SK-N-SH (cell line): ENCODE measurements at regions not wholly inside any gene's neighbourhood (a gene's known extent, or its start where the extent isn't known, plus 50 kb on each side); places are given as distances from the start of the nearest gene placed in this dataset.

Experiments used
- CTCF ChIA-PET: fragments of 300-600, 350-600 bp; formaldehyde crosslinking; extraction: SDS; loops from one replicate; lab custom pipeline; 2021; lab: Yijun Ruan, JAX
- POLR2A ChIA-PET: fragments of 350-600 bp; sonication (Branson Sonifier 250); formaldehyde crosslinking; extraction: SDS; loops from one replicate; lab custom pipeline; 2020; ENCODE audit warnings: antibody characterized with exemption, inconsistent platforms; lab: Yijun Ruan, JAX
- DNase-seq: peaks from one replicate; pipeline ENCODE4 v3.0.0; 2012
- H2AFZ ChIP-seq: fragments of 200-600 bp; sonication (generic); 2 replicates; pipeline ENCODE4 v1.8.1; 2016; ENCODE audit warnings: antibody characterized with exemption, mild to moderate bottlenecking, low read depth
- H3F3A ChIP-seq: fragments of 200-600 bp; sonication (generic); replicated peaks from 2 replicates; pipeline ENCODE3; 2016; ENCODE audit warnings: antibody characterized with exemption, mild to moderate bottlenecking; ENCODE audit not compliant: insufficient read depth
- H3K27ac ChIP-seq, 2 experiments: fragments of 200-500 bp in 1 of 2; fragments of 200-600 bp in 1 of 2; sonication (Bioruptor generic) in 1 of 2; sonication (generic), shearing (Covaris generic) in 1 of 2; 2 replicates each; pipeline versions ENCODE4 v1.5.1 to v1.6.1; 2014 to 2016; ENCODE audit warnings: low read depth in 2 of 2, inconsistent platforms in 1 of 2, low read length in 1 of 2, mild to moderate bottlenecking in 1 of 2, mixed read lengths in 1 of 2
- H3K27me3 ChIP-seq: fragments of 200-600 bp; sonication (generic), shearing (Covaris generic); 2 replicates; pipeline ENCODE4 v1.6.1; 2016; ENCODE audit warnings: mixed run types; ENCODE audit not compliant: insufficient read depth
- H3K36me3 ChIP-seq, 2 experiments: fragments of 200-500 bp in 1 of 2; fragments of 200-600 bp in 1 of 2; sonication (Bioruptor generic) in 1 of 2; sonication (generic) in 1 of 2; replicated peaks in 1 of 2; 2 replicates each; pipeline versions ENCODE3 to v1.5.1; 2014 to 2016; ENCODE audit warnings: low read length in 1 of 2, mild to moderate bottlenecking in 1 of 2; ENCODE audit not compliant: insufficient read depth in 2 of 2, control insufficient read depth in 1 of 2
- H3K4me1 ChIP-seq, 2 experiments: fragments of 200-500 bp in 1 of 2; fragments of 200-600 bp in 1 of 2; sonication (Bioruptor generic) in 1 of 2; sonication (generic), shearing (Covaris generic) in 1 of 2; 2 replicates each; pipeline versions ENCODE4 v1.5.1 to v1.6.1; 2014 to 2016; ENCODE audit warnings: low read depth in 1 of 2, low read length in 1 of 2, mixed run types in 1 of 2; ENCODE audit not compliant: insufficient read depth in 2 of 2, control insufficient read depth in 1 of 2
- H3K4me2 ChIP-seq: fragments of 200-600 bp; sonication (generic), shearing (Covaris generic); 2 replicates; pipeline ENCODE4 v1.6.1; 2017; ENCODE audit warnings: mixed run types
- H3K4me3 ChIP-seq, 2 experiments: fragments of 200-500 bp in 1 of 2; fragments of 200-600 bp in 1 of 2; sonication (Bioruptor generic) in 1 of 2; sonication (generic), shearing (Covaris generic) in 1 of 2; 2 replicates each; pipeline versions ENCODE4 v1.5.1 to v1.8.1; 2014 to 2016; ENCODE audit warnings: low read depth in 2 of 2, inconsistent platforms in 1 of 2, low read length in 1 of 2, mild to moderate bottlenecking in 1 of 2, mixed read lengths in 1 of 2, moderate library complexity in 1 of 2
- H3K79me2 ChIP-seq: fragments of 200-600 bp; sonication (generic); 2 replicates; pipeline ENCODE4 v1.8.1; 2017; ENCODE audit warnings: mild to moderate bottlenecking; ENCODE audit not compliant: insufficient read depth
- H3K9ac ChIP-seq: fragments of 200-600 bp; sonication (generic); 2 replicates; pipeline ENCODE4 v1.6.1; 2017; ENCODE audit warnings: mixed run types
- H3K9me2 ChIP-seq: fragments of 200-600 bp; sonication (generic); 2 replicates; pipeline ENCODE4 v1.6.1; 2017; ENCODE audit warnings: mixed run types
- H3K9me3 ChIP-seq: fragments of 200-600 bp; sonication (generic); 2 replicates; pipeline ENCODE4 v1.6.1; 2017; ENCODE audit warnings: mixed run types, mild to moderate bottlenecking, moderate library complexity
- H4K20me1 ChIP-seq: fragments of 200-600 bp; sonication (generic); 2 replicates; pipeline ENCODE4 v1.6.1; 2017; ENCODE audit warnings: mild to moderate bottlenecking, mixed run types; ENCODE audit not compliant: insufficient read depth
- CTCF ChIP-seq: fragments of 200-600 bp; sonication (generic); IDR thresholded peaks from 2 replicates; pipeline ENCODE4 v1.6.1; 2017; ENCODE audit warnings: antibody characterized with exemption, mild to moderate bottlenecking, moderate library complexity
- ELF1 ChIP-seq: IDR thresholded peaks from 2 replicates; pipeline ENCODE4 v1.4.0; 2012
- EP300 ChIP-seq, 2 experiments: IDR thresholded peaks; 2 replicates each; pipeline versions ENCODE4 v1.4.0 to v1.6.1; 2012; ENCODE audit warnings: borderline replicate concordance in 1 of 2, low read depth in 1 of 2, low read length in 1 of 2
- FOXJ3 ChIP-seq: sonication (generic); formaldehyde crosslinking; IDR thresholded peaks from 2 replicates; pipeline ENCODE4 v1.5.1; 2020; ENCODE audit warnings: mild to moderate bottlenecking, missing genetic modification reagents
- FOXM1 ChIP-seq: IDR thresholded peaks from 2 replicates; pipeline ENCODE4 v1.4.0; 2012; ENCODE audit warnings: low read depth, mild to moderate bottlenecking
- GABPA ChIP-seq: IDR thresholded peaks from 2 replicates; pipeline ENCODE4 v1.4.0; 2012; ENCODE audit warnings: low read depth, mild to moderate bottlenecking
- IRF3 ChIP-seq: fragments of 150-350 bp; IDR thresholded peaks from 2 replicates; pipeline ENCODE4 v1.6.1; 2016; ENCODE audit warnings: mild to moderate bottlenecking, low read depth, low read length
- MEF2A ChIP-seq: IDR thresholded peaks from 2 replicates; pipeline ENCODE4 v1.4.0; 2012; ENCODE audit warnings: low read depth, borderline replicate concordance
- MXI1 ChIP-seq: IDR thresholded peaks from 2 replicates; pipeline ENCODE4 v1.6.1; 2012; ENCODE audit warnings: mild to moderate bottlenecking, low read depth, low read length, improper control_type of control experiment
- NFIC ChIP-seq: IDR thresholded peaks from 2 replicates; pipeline ENCODE4 v1.4.0; 2012; ENCODE audit warnings: borderline replicate concordance
- NRF1 ChIP-seq: IDR thresholded peaks from 2 replicates; pipeline ENCODE4 v1.6.1; 2012; ENCODE audit warnings: low read depth, mild to moderate bottlenecking, low read length
- POLR2AphosphoS5 ChIP-seq: IDR thresholded peaks from 2 replicates; pipeline ENCODE4 v1.6.1; 2012; ENCODE audit warnings: low read depth, low read length
- RXRA ChIP-seq: IDR thresholded peaks from 2 replicates; pipeline ENCODE4 v1.4.0; 2012; ENCODE audit warnings: low read depth, mild to moderate bottlenecking, borderline replicate concordance
- SIN3A ChIP-seq: IDR thresholded peaks from 2 replicates; pipeline ENCODE4 v1.6.1; 2012; ENCODE audit warnings: low read depth, mild to moderate bottlenecking, low read length, moderate library complexity, borderline replicate concordance
- SMC3 ChIP-seq: IDR thresholded peaks from 2 replicates; pipeline ENCODE4 v1.6.1; 2012; ENCODE audit warnings: low read depth, low read length, improper control_type of control experiment
- TAF1 ChIP-seq: IDR thresholded peaks from 2 replicates; pipeline ENCODE4 v1.6.1; 2012; ENCODE audit warnings: low read depth, mild to moderate bottlenecking, low read length, moderate library complexity, borderline replicate concordance
- TEAD4 ChIP-seq: IDR thresholded peaks from 2 replicates; pipeline ENCODE4 v1.4.0; 2012; ENCODE audit warnings: mild to moderate bottlenecking, borderline replicate concordance; ENCODE audit not compliant: insufficient read depth
- USF1 ChIP-seq: IDR thresholded peaks from 2 replicates; pipeline ENCODE4 v1.4.0; 2012; ENCODE audit warnings: low read depth, borderline replicate concordance
- USF2 ChIP-seq: fragments of 150-350 bp; IDR thresholded peaks from 2 replicates; pipeline ENCODE4 v1.6.1; 2017; ENCODE audit warnings: antibody characterized with exemption, low read length, low read depth, borderline replicate concordance
- WGBS: methylation state at CpG from one replicate; pipeline ENCODE4 v1.1.6; 2017; ENCODE audit warnings: low lambda C conversion rate; 5-methylcytosine and 5-hydroxymethylcytosine counted together

GRCh38 chr13:63448692-63449091 lies 2033.0 kb upstream of the PCDH20 start:
- Histone ChIP-seq H3K9me3 (no peaks in the 10 kb centered on the region), H3K79me2 (no peaks in the 10 kb centered on the region), H2AFZ (peak overlapping the region; percentile 39; the same call in 1 of the 2 replicates), H3K9ac (no peak overlapping the region), H3K4me2 (no peak overlapping the region), H3K27ac (peak overlapping the region in 1 of 2 experiments; percentile 47; a peak in 2 of 4 replicates), H3F3A (peaks cover 7% of the 10 kb centered on the region), H3K4me3 (no peak overlapping the region), H3K4me1 (0 out of 4 replicates have a peak, but pooled peaks cover 0 to 3% of the 10 kb centered on the region in 2 experiments), H3K27me3 (no peaks in the 10 kb centered on the region), H3K9me2 (no peaks in the 10 kb centered on the region), H4K20me1 (no peaks in the 10 kb centered on the region), H3K36me3 (no peaks in the 10 kb centered on the region)
- DNase-seq: no peak
- ChIA-PET POLR2A (no interaction called here), CTCF (interaction anchor here (1.0 kb wide), 1 partner anchor 685 kb away, joined by 3 read pairs; no protein-coding TSS in a partner anchor)
- WGBS: 82% methylated on average over 3 of the region's 3 CpGs
- no peak for TF ChIP-seq MXI1
- no peak for TF ChIP-seq IRF3
- no peak for TF ChIP-seq USF2
- TF ChIP-seq RXRA: no peak
- no peak for TF ChIP-seq POLR2AphosphoS5
- no peak for TF ChIP-seq TEAD4
- TF ChIP-seq FOXM1: no peak
- no peak for TF ChIP-seq GABPA
- TF ChIP-seq CTCF: no peak
- no peak for TF ChIP-seq NFIC
- no peak for TF ChIP-seq NRF1
- TF ChIP-seq SMC3: no peak
- no peak for TF ChIP-seq ELF1
- TF ChIP-seq FOXJ3 (CRISPR knock-in tag): no peak
- no peak for TF ChIP-seq EP300 (IDR thresholded peaks at IDR 0.05; ENCODE audit: borderline replicate concordance in 1 of 2, low read depth in 1 of 2, low read length in 1 of 2)
- TF ChIP-seq MEF2A: no peak
- TF ChIP-seq USF1: no peak
- TF ChIP-seq SIN3A: no peak
- no peak for TF ChIP-seq TAF1
